ENCODE measurements at regions not wholly inside any gene's neighbourhood (a gene's known extent, or its start where the extent isn't known, plus 50 kb on each side); places are given as distances from the start of the nearest gene placed in this dataset.

DNA sequence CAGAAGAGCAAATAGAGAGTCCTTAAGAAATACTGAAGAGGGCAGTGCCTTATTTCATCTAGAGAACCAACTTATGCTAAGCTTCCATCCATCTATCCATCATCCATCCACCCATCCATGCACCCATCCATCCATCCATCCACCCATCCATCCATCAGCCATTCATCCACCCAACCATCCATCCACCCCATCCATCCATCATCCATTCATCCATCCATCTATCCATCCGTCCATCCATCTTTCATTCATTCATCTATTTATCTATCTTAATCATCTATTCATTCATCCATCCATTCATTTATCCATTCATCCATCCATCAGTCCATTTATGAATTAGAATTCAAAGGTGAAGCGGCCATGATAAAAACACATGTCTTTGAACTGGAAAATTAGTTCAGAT is 171.5 kb upstream of the FMN2 start:
- no peak overlapping the region for H3K4me2 ChIP-seq (ENCODE audit: low read depth, low read length, poor library complexity, severe bottlenecking)
- H3K36me3 ChIP-seq (ENCODE audit: low read length) = no peaks in the 10 kb centered on the region
- no peaks in the 10 kb centered on the region for H3F3A ChIP-seq (ENCODE audit: insufficient read depth)
- no peak for TF ChIP-seq EZH2phosphoT487 (conservative IDR thresholded peaks at IDR 0.05; ENCODE audit: low read length)
- TF ChIP-seq, protein P1, sequence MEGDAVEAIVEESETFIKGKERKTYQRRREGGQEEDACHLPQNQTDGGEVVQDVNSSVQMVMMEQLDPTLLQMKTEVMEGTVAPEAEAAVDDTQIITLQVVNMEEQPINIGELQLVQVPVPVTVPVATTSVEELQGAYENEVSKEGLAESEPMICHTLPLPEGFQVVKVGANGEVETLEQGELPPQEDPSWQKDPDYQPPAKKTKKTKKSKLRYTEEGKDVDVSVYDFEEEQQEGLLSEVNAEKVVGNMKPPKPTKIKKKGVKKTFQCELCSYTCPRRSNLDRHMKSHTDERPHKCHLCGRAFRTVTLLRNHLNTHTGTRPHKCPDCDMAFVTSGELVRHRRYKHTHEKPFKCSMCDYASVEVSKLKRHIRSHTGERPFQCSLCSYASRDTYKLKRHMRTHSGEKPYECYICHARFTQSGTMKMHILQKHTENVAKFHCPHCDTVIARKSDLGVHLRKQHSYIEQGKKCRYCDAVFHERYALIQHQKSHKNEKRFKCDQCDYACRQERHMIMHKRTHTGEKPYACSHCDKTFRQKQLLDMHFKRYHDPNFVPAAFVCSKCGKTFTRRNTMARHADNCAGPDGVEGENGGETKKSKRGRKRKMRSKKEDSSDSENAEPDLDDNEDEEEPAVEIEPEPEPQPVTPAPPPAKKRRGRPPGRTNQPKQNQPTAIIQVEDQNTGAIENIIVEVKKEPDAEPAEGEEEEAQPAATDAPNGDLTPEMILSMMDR (IDR thresholded peaks at IDR 0.05; ENCODE audit: insufficient read depth, low read length, poor library complexity, severe bottlenecking) = no peak
- H3K4me3 ChIP-seq (ENCODE audit: insufficient read depth, low read length, poor library complexity, severe bottlenecking) = no peak overlapping the region
- H3K9me2 ChIP-seq (replicated peaks; ENCODE audit: insufficient read depth, low read length) = no peaks in the 10 kb centered on the region
- no peaks in the 10 kb centered on the region for H3K27me3 ChIP-seq (ENCODE audit: low read length)
- no peaks in the 10 kb centered on the region for H4K20me1 ChIP-seq (ENCODE audit: low read depth, low read length)
- no peak overlapping the region for H3K27ac ChIP-seq (ENCODE audit: low read depth, low read length)
- no peaks in the 10 kb centered on the region for H3K9me3 ChIP-seq (ENCODE audit: insufficient read depth, low read length)
- H3K9ac ChIP-seq (ENCODE audit: low read length) = no peak overlapping the region
- no peak overlapping the region for H2AFZ ChIP-seq (ENCODE audit: low read depth, low read length, severe bottlenecking)
- H3K79me2 ChIP-seq (ENCODE audit: insufficient read depth, low read length) = no peaks in the 10 kb centered on the region

DNA sequence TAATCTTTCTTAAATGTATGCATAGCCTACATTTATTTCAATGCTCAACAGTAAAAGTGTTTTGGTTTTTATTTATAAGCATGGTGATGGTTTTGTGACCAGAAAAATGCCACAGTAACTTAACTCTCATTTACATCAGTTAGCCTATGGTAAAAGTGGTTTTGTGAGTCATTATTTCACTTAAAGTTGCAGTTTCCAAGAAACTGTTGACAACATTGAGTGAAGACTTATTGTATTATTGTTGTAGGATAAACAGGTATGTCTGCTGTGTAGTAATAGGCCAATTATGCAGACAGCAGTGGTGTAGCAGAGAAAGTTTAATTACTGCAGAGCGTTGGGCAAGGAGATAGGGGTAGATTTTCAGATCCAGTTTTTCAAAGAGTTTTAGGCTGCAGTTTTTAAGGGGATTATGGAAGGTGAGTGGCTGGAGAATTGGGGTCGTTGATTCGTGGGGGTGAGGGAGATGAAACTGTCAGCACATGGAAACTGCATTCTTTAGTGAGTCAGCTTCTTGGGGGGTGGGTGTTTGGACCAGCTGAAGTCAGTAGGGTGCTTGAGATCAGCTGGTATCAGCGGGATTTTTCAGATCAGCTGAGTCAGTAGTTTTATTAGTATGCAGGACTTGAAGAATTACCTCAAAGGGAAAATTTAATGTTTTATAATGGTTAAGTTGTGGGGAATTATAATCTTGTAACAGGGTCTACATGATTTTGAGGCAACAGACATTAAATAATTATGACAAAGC is 168.7 kb upstream of the FMN2 start:
- H3K27me3 ChIP-seq (ENCODE audit: low read length) = no peaks in the 10 kb centered on the region
- TF ChIP-seq, protein P1 (IDR thresholded peaks at IDR 0.05; ENCODE audit: insufficient read depth, low read length, poor library complexity, severe bottlenecking) = no peak
- no peak for TF ChIP-seq EZH2phosphoT487 (conservative IDR thresholded peaks at IDR 0.05; ENCODE audit: low read length)
- no peaks in the 10 kb centered on the region for H3K79me2 ChIP-seq (ENCODE audit: insufficient read depth, low read length)
- H3F3A ChIP-seq (ENCODE audit: insufficient read depth) = no peaks in the 10 kb centered on the region
- no peak overlapping the region for H3K4me3 ChIP-seq (ENCODE audit: insufficient read depth, low read length, poor library complexity, severe bottlenecking)
- no peak overlapping the region for H3K4me2 ChIP-seq (ENCODE audit: low read depth, low read length, poor library complexity, severe bottlenecking)
- no peaks in the 10 kb centered on the region for H4K20me1 ChIP-seq (ENCODE audit: low read depth, low read length)
- H3K9ac ChIP-seq (ENCODE audit: low read length) = no peak overlapping the region
- no peaks in the 10 kb centered on the region for H3K9me3 ChIP-seq (ENCODE audit: insufficient read depth, low read length)
- no peak overlapping the region for H3K27ac ChIP-seq (ENCODE audit: low read depth, low read length)
- H3K36me3 ChIP-seq (ENCODE audit: low read length) = no peaks in the 10 kb centered on the region
- H3K9me2 ChIP-seq (replicated peaks; ENCODE audit: insufficient read depth, low read length) = no peaks in the 10 kb centered on the region
- H2AFZ ChIP-seq (ENCODE audit: low read depth, low read length, severe bottlenecking) = no peak overlapping the region

DNA sequence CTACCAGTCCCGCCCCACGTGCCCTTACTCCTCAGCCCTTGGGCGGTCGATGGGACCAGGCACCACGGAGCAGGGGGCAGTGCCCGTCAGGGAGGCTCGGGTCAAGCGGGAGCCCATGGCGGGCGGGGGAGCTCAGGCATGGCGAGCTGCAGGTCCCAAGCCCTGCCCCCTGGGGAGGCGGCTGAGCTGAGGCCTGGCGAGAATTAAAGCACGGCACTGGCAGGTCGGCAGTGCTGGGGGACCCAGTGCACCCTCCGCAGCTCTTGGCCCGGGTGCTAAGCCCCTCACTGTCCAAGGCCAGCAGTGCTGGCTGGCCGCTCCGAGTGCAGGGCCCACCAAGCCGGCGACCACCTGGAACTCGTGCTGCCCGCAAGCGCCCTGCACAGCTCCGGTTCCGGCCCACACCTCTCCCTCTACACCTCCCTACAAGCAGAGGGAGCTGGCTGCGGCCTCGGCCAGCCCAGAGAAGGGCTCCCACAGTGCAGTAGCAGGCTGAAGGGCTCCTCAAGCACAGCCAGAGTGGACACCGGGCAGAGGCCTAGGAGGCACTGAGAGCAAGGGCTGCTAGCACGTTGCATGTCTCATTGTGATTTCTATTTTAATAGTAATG is 166.8 kb upstream of the FMN2 start:
- Histone ChIP-seq H3K9me3 (ENCODE audit: insufficient read depth, low read length) (no peaks in the 10 kb centered on the region), H3K36me3 (ENCODE audit: low read length) (no peaks in the 10 kb centered on the region), H3K9ac (ENCODE audit: low read length) (no peak overlapping the region), H3K27me3 (ENCODE audit: low read length) (no peaks in the 10 kb centered on the region), H3K4me2 (ENCODE audit: low read depth, low read length, poor library complexity, severe bottlenecking) (no peak overlapping the region), H3K4me3 (ENCODE audit: insufficient read depth, low read length, poor library complexity, severe bottlenecking) (no peak overlapping the region), H3F3A (ENCODE audit: insufficient read depth) (no peaks in the 10 kb centered on the region), H3K79me2 (ENCODE audit: insufficient read depth, low read length) (no peaks in the 10 kb centered on the region), H4K20me1 (ENCODE audit: low read depth, low read length) (no peaks in the 10 kb centered on the region), H3K27ac (ENCODE audit: low read depth, low read length) (no peak overlapping the region), H2AFZ (ENCODE audit: low read depth, low read length, severe bottlenecking) (no peak overlapping the region), H3K9me2 (replicated peaks; ENCODE audit: insufficient read depth, low read length) (no peaks in the 10 kb centered on the region)
- TF ChIP-seq, protein P1 (IDR thresholded peaks at IDR 0.05; ENCODE audit: insufficient read depth, low read length, poor library complexity, severe bottlenecking) = no peak
- no peak for TF ChIP-seq EZH2phosphoT487 (conservative IDR thresholded peaks at IDR 0.05; ENCODE audit: low read length)
